ENCODE measurements at regions not wholly inside any gene's neighbourhood (a gene's known extent, or its start where the extent isn't known, plus 50 kb on each side); places are given as distances from the start of the nearest gene placed in this dataset.
A peak's percentile ranks its signal among the peaks of the same experiment; 100 is the strongest.

DNA sequence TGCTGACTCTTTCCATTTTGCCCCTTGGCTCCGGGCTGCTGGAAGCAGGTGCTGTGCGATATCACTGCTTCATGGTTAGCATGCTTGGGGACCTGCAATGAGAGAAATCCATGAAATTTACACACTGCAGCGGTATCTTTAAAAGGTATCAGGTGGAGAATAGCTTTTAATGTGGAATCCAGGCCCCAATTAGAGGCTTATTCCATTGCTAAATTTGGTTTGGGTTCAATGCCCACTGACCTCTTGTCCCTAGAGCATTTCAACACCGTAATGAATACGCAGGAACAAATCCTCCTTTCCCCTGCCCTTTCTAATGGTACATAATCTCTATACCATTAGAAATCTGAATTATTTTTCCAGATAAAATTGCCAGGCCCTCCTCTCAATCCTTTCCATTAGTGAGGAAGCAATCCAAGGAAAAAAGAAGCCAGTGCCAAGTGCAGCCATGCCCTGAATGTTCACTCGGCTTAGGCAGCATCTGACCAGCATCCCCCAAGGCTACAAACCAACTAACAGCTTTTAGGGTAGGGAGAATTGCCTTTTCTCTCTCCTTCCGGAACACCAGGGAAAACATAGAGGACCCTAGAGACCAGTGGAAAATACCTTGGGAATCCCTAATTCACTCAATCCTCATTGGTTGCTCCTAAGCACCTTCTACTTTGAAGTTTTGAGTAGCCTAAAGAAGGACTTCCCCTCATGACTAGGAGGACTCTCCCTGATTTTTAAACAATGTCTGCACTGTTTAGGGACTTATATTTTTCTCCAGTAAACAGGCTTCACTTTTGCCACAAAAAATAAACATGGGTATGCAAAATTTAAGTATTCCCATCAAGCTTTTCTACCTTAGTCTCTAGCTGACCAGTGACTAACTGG, 143.1 kb downstream of the QRSL1 start:
- no peak for DNase-seq
- H3K27me3 ChIP-seq = no peaks in the 10 kb centered on the region
- 57 to 79% (median 66%) methylated on average over 7 of the region's 7 CpGs for WGBS, 5 donors
- peaks cover 0 to 19% (median 12%) of the 10 kb centered on the region in 4 donors for H3K9me3 ChIP-seq
- intact Hi-C loops (cut with DNase I; ENCODE audit: low total_unique reads) = no loop called here
- no peak overlapping the region for H3K4me3 ChIP-seq
- H3K36me3 ChIP-seq = no peaks in the 10 kb centered on the region
- TF ChIP-seq EP300 (IDR thresholded peaks at IDR 0.05) = no peak
- TF ChIP-seq, protein P1, sequence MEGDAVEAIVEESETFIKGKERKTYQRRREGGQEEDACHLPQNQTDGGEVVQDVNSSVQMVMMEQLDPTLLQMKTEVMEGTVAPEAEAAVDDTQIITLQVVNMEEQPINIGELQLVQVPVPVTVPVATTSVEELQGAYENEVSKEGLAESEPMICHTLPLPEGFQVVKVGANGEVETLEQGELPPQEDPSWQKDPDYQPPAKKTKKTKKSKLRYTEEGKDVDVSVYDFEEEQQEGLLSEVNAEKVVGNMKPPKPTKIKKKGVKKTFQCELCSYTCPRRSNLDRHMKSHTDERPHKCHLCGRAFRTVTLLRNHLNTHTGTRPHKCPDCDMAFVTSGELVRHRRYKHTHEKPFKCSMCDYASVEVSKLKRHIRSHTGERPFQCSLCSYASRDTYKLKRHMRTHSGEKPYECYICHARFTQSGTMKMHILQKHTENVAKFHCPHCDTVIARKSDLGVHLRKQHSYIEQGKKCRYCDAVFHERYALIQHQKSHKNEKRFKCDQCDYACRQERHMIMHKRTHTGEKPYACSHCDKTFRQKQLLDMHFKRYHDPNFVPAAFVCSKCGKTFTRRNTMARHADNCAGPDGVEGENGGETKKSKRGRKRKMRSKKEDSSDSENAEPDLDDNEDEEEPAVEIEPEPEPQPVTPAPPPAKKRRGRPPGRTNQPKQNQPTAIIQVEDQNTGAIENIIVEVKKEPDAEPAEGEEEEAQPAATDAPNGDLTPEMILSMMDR (IDR thresholded peaks at IDR 0.05) = no peak
- no peak for TF ChIP-seq POLR2AphosphoS5 (IDR thresholded peaks at IDR 0.05)
- TF ChIP-seq POLR2A (IDR thresholded peaks at IDR 0.05) = no peak
- H3K27ac ChIP-seq = peak overlapping the region in 1 of 5 donors; percentile 66
- peaks cover 8 to 18% (median 12%) of the 10 kb centered on the region in 4 donors for H3K4me1 ChIP-seq

DNA sequence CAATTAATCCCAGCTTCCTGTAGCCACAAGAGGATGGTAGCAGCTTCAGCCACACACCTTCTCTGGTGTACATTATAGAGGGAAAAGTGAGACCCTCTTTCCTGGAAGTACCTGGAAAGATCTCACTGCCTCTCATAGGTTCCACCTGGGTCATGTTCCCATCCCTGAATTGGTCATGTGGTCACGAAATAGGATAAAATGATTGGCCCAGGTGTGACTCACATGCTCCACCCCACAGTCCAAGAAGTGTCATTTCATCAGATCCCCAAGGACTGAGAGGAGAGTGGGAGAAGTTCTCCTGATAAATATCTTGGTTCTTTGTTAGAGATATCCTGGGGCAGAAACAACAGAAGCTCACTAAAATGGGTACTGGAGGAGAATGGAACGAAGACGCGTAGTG, 142.4 kb downstream of the QRSL1 start:
- Histone ChIP-seq H3K27ac (no peak overlapping the region), H3K4me1 (peaks cover 8 to 18% (median 12%) of the 10 kb centered on the region in 4 donors), H3K36me3 (no peaks in the 10 kb centered on the region), H3K4me3 (no peak overlapping the region), H3K27me3 (no peaks in the 10 kb centered on the region), H3K9me3 (peaks cover 0 to 19% (median 12%) of the 10 kb centered on the region in 4 donors)
- no peak for DNase-seq
- 85 to 99% (median 95%) methylated on average over 4 of the region's 4 CpGs for WGBS, 5 donors
- intact Hi-C loops (cut with DNase I; ENCODE audit: low total_unique reads) = no loop called here
- no peak for TF ChIP-seq EP300 (IDR thresholded peaks at IDR 0.05)

DNA sequence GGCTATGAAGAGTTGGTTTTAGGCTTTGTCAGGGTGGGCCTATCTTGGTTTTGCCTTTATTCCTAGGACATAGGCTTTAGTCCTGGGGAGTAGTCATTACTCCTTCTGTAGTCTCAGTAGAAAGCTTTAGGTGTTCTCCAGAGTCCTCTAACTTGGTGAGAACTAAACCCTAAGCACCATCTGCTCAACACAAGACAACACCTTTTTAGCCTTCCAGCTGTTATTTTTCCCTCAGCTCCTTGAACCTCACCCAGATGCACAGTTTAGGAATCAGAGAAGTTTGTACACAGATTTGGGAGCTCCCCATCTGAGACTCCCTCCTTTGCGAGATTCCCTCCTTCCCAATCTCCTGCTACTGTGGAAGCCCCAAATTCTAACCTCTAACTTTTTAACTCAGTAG, 141.3 kb downstream of the QRSL1 start:
- no peak for TF ChIP-seq POLR2A (IDR thresholded peaks at IDR 0.05)
- Histone ChIP-seq H3K9me3 (peaks cover 0 to 19% (median 12%) of the 10 kb centered on the region in 4 donors), H3K4me1 (peaks cover 11 to 29% (median 18%) of the 10 kb centered on the region in 4 donors), H3K4me3 (no peak overlapping the region), H3K27me3 (no peaks in the 10 kb centered on the region), H3K36me3 (no peaks in the 10 kb centered on the region), H3K27ac (no peak overlapping the region)
- WGBS, 5 donors = 90 to 98% (median 97%) methylated on average over 1 of the region's 1 CpG
- DNase-seq = no peak
- intact Hi-C loops (cut with DNase I; ENCODE audit: low total_unique reads) = no loop called here

DNA sequence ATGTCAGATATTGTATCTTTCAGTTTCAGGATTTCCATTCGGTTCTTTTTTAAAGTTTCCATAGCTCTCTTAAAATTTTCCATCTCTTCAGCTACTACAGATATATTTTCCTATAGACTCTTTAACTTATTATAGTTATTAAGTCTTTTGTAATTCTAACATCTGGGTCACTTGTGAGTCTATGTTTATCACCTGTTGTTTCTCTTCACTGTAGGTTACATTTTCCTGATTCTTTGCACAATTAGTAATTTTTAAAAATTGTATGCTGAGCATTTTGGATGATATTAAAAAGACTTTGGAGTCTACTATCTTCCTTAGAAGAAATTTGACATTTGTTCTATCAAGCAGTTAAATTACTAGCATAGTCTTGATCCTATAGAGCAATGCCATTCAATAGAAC, 140.7 kb downstream of the QRSL1 start:
- H3K27me3 ChIP-seq = no peaks in the 10 kb centered on the region
- intact Hi-C loops (cut with DNase I; ENCODE audit: low total_unique reads) = no loop called here
- TF ChIP-seq, protein P1 (IDR thresholded peaks at IDR 0.05) = no peak
- TF ChIP-seq POLR2A (IDR thresholded peaks at IDR 0.05) (no peak), POLR2AphosphoS5 (IDR thresholded peaks at IDR 0.05) (no peak), EP300 (IDR thresholded peaks at IDR 0.05) (no peak)
- H3K36me3 ChIP-seq = no peaks in the 10 kb centered on the region
- WGBS, 5 donors = 91 to 100% (median 95%) methylated on average over 1 of the region's 1 CpG
- no peak overlapping the region for H3K27ac ChIP-seq
- peaks cover 0 to 19% (median 12%) of the 10 kb centered on the region in 4 donors for H3K9me3 ChIP-seq
- peaks cover 13 to 35% (median 18%) of the 10 kb centered on the region in 4 donors for H3K4me1 ChIP-seq
- no peak overlapping the region for H3K4me3 ChIP-seq
- DNase-seq = no peak

DNA sequence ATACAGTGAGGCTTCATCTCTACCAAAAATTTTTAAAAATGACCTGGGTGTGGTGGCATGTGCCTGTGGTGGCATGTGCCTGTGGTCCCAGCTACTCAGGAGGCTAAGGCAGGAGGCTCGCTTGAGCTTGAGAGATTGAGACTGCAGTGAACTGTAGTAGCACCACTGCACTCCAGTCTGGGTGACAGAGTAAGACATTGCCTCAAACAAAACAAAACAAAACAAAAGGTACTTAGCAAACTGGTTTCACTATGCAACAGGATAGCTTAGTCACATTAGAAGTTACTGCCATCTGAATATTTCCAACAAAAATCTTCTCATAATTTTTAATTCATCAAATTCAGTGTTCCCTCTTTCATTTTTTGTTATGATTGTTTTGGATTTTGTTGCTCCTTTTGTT, 137.9 kb downstream of the QRSL1 start:
- intact Hi-C loops (cut with DNase I; ENCODE audit: low total_unique reads) = no loop called here
- DNase-seq = no peak

More for the DNA sequence above, 137.9 kb downstream of the QRSL1 start:
- no peak overlapping the region for H3K4me3 ChIP-seq
- no peaks in the 10 kb centered on the region for H3K36me3 ChIP-seq
- no peaks in the 10 kb centered on the region for H3K27me3 ChIP-seq
- H3K9me3 ChIP-seq = peaks cover 0 to 22% (median 12%) of the 10 kb centered on the region in 4 donors
- peak overlapping the region; percentile 49 to 82 (median 73) for H3K27ac ChIP-seq
- peaks cover 3 to 20% (median 12%) of the 10 kb centered on the region in 4 donors for H3K4me1 ChIP-seq
- TF ChIP-seq EP300 (IDR thresholded peaks at IDR 0.05) (no peak), POLR2AphosphoS5 (IDR thresholded peaks at IDR 0.05) (no peak), POLR2A (IDR thresholded peaks at IDR 0.05) (no peak)
- TF ChIP-seq, protein P1 (IDR thresholded peaks at IDR 0.05) = no peak
- WGBS, 5 donors = 92 to 100% (median 97%) methylated on average over 1 of the region's 1 CpG

Measured in stomach (tissue), 8 donors.